Uterus (tissue), 3 donors: ENCODE measurements at regions not wholly inside any gene's neighbourhood (a gene's known extent, or its start where the extent isn't known, plus 50 kb on each side); places are given as distances from the start of the nearest gene placed in this dataset.

Experiments used
- DNase-seq, 2 donors: peaks; one replicate each; pipeline ENCODE4 v3.0.0-alpha.2; 2019 to 2020
- H3K27ac ChIP-seq, 2 donors: fragments of 200-600 bp; sonication (generic); 1 replicate in 1 of 2; 2 replicates in 1 of 2; pipeline ENCODE4 v1.5.1; 2016 to 2018
- H3K27me3 ChIP-seq, 2 donors: fragments of 200-600 bp; sonication (generic); one replicate each; pipeline ENCODE4 v1.5.1; 2018 to 2019; ENCODE audit warnings: control low read depth in 1 of 2
- H3K36me3 ChIP-seq, 2 donors: fragments of 200-600 bp; sonication (generic); one replicate each; pipeline ENCODE4 v1.5.1; 2019; ENCODE audit warnings: control low read depth in 1 of 2
- H3K4me1 ChIP-seq, 2 donors: fragments of 200-600 bp; sonication (generic); one replicate each; pipeline ENCODE4 v1.5.1; 2018 to 2019; ENCODE audit warnings: control low read depth in 1 of 2
- H3K4me3 ChIP-seq, 2 donors: fragments of 200-600 bp; sonication (generic); 1 replicate in 1 of 2; 2 replicates in 1 of 2; pipeline ENCODE4 v1.5.1; 2018 to 2019; ENCODE audit warnings: mild to moderate bottlenecking in 1 of 2
- H3K9me3 ChIP-seq, 2 donors: fragments of 200-600 bp; sonication (generic); one replicate each; pipeline ENCODE4 v1.5.1; 2019; ENCODE audit warnings: control low read depth in 1 of 2
- CTCF ChIP-seq, 4 experiments: fragments of 200-600 bp in 2 of 4; fragments of 450-650 bp in 2 of 4; sonication (generic) in 2 of 4; IDR thresholded peaks; one replicate each; pipeline ENCODE4 v1.5.1; 2016 to 2019; ENCODE audit warnings: antibody characterized with exemption in 4 of 4, mild to moderate bottlenecking in 2 of 4, moderate library complexity in 1 of 4
- POLR2A ChIP-seq, 2 donors: fragments of 450-650 bp; IDR thresholded peaks; one replicate each; pipeline ENCODE4 v1.6.1; 2016; ENCODE audit warnings: antibody characterized with exemption in 2 of 2, mild to moderate bottlenecking in 1 of 2, moderate library complexity in 1 of 2
- intact Hi-C: fragments of 100-400 bp; cut with DNase I; formaldehyde crosslinking; loops from one replicate; pipeline ENCODE4 v1.15.1; 2023; ENCODE audit warnings: low total_unique reads
- donor health status: DM: yes; HTN: yes; CAD: no.

GRCh38 chr16:86990451-86990850 lies 326.7 kb downstream of the C16orf95 start:
- no peak overlapping the region for H3K4me3 ChIP-seq
- no peak overlapping the region for H3K27ac ChIP-seq
- TF ChIP-seq POLR2A (IDR thresholded peaks at IDR 0.05) (no peak), CTCF (IDR thresholded peaks at IDR 0.05) (no peak)
- intact Hi-C loops = no loop called here
- no peak for DNase-seq
- H3K27me3 ChIP-seq = no peaks in the 10 kb centered on the region
- no peaks in the 10 kb centered on the region for H3K36me3 ChIP-seq
- no peaks in the 10 kb centered on the region for H3K9me3 ChIP-seq
- H3K4me1 ChIP-seq = no peaks in the 10 kb centered on the region

- Histone ChIP-seq H3K27ac (no peak overlapping the region), H3K4me3 (no peak overlapping the region), H3K36me3 (no peaks in the 10 kb centered on the region), H3K27me3 (no peaks in the 10 kb centered on the region), H3K4me1 (no peaks in the 10 kb centered on the region), H3K9me3 (no peaks in the 10 kb centered on the region)
- intact Hi-C loops = no loop called here
- DNase-seq = no peak
- TF ChIP-seq POLR2A (IDR thresholded peaks at IDR 0.05) = no peak
- TF ChIP-seq CTCF (IDR thresholded peaks at IDR 0.05) = no peak
Observed at GRCh38 chr16:86991679-86992078, 325.5 kb downstream of the C16orf95 start.

GRCh38 chr16:86992587-86992986 lies 324.6 kb downstream of the C16orf95 start:
- intact Hi-C loops = no loop called here
- H3K4me3 ChIP-seq = no peak overlapping the region
- no peaks in the 10 kb centered on the region for H3K36me3 ChIP-seq
- H3K27ac ChIP-seq = no peak overlapping the region
- no peak for DNase-seq
- no peaks in the 10 kb centered on the region for H3K9me3 ChIP-seq
- no peaks in the 10 kb centered on the region for H3K27me3 ChIP-seq
- TF ChIP-seq CTCF (IDR thresholded peaks at IDR 0.05) (no peak), POLR2A (IDR thresholded peaks at IDR 0.05) (no peak)
- no peaks in the 10 kb centered on the region for H3K4me1 ChIP-seq

- no peak for DNase-seq
- no peaks in the 10 kb centered on the region for H3K9me3 ChIP-seq
- no peak for TF ChIP-seq POLR2A (IDR thresholded peaks at IDR 0.05)
- no peak overlapping the region for H3K27ac ChIP-seq
- H3K4me1 ChIP-seq = no peaks in the 10 kb centered on the region
- no peaks in the 10 kb centered on the region for H3K36me3 ChIP-seq
- H3K27me3 ChIP-seq = no peaks in the 10 kb centered on the region
- intact Hi-C loops = no loop called here
- H3K4me3 ChIP-seq = no peak overlapping the region
Observed at GRCh38 chr16:86993426-86994110, 323.6 kb downstream of the C16orf95 start.

GRCh38 chr16:86994215-86994614 lies 323.0 kb downstream of the C16orf95 start:
- DNase-seq = no peak
- no peaks in the 10 kb centered on the region for H3K9me3 ChIP-seq
- no peak overlapping the region for H3K4me3 ChIP-seq
- no peak overlapping the region for H3K27ac ChIP-seq
- TF ChIP-seq POLR2A (IDR thresholded peaks at IDR 0.05) (no peak), CTCF (IDR thresholded peaks at IDR 0.05) (no peak)
- intact Hi-C loops = no loop called here
- no peaks in the 10 kb centered on the region for H3K4me1 ChIP-seq
- H3K27me3 ChIP-seq = no peaks in the 10 kb centered on the region
- no peaks in the 10 kb centered on the region for H3K36me3 ChIP-seq
